ENCODE measurements at regions not wholly inside any gene's neighbourhood (a gene's known extent, or its start where the extent isn't known, plus 50 kb on each side); places are given as distances from the start of the nearest gene placed in this dataset.

DNA sequence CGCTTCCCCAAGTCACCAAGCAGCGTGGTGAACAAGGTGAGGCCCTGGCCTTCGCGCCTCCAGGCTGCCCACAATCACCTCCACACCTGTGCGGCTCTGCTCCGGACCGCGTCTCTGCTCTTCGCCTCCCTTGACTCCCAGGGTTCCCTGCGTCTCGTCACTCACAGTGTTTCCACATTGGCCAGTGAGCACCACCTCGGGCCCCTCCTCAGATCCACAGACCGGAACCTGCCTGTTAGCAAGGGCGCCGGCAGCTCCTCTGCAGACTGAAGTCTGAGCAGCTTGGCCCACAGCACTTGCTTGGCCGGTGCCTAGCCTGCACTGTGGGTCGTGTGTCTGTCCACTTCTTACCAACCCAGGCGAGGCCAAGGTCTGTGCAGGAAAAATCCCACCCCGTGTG, 155.3 kb upstream of the ALKAL2 start:
- TF ChIP-seq, protein P1, sequence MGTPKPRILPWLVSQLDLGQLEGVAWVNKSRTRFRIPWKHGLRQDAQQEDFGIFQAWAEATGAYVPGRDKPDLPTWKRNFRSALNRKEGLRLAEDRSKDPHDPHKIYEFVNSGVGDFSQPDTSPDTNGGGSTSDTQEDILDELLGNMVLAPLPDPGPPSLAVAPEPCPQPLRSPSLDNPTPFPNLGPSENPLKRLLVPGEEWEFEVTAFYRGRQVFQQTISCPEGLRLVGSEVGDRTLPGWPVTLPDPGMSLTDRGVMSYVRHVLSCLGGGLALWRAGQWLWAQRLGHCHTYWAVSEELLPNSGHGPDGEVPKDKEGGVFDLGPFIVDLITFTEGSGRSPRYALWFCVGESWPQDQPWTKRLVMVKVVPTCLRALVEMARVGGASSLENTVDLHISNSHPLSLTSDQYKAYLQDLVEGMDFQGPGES (IDR thresholded peaks at IDR 0.05), result no peak
- TF ChIP-seq, protein P2, sequence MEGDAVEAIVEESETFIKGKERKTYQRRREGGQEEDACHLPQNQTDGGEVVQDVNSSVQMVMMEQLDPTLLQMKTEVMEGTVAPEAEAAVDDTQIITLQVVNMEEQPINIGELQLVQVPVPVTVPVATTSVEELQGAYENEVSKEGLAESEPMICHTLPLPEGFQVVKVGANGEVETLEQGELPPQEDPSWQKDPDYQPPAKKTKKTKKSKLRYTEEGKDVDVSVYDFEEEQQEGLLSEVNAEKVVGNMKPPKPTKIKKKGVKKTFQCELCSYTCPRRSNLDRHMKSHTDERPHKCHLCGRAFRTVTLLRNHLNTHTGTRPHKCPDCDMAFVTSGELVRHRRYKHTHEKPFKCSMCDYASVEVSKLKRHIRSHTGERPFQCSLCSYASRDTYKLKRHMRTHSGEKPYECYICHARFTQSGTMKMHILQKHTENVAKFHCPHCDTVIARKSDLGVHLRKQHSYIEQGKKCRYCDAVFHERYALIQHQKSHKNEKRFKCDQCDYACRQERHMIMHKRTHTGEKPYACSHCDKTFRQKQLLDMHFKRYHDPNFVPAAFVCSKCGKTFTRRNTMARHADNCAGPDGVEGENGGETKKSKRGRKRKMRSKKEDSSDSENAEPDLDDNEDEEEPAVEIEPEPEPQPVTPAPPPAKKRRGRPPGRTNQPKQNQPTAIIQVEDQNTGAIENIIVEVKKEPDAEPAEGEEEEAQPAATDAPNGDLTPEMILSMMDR (IDR thresholded peaks at IDR 0.05 in 2 of 3, conservative IDR thresholded peaks at IDR 0.05 in 1 of 3; ENCODE audit: control insufficient read depth in 2 of 3, extremely low read depth in 1 of 3, insufficient read depth in 1 of 3, low read depth in 3 of 3, low read length in 3 of 3), result no peak
- TF ChIP-seq JUND (IDR thresholded peaks at IDR 0.05; ENCODE audit: low read depth, low read length), result no peak

All from GM12878 (cell line).